ENCODE measurements at regions not wholly inside any gene's neighbourhood (a gene's known extent, or its start where the extent isn't known, plus 50 kb on each side); places are given as distances from the start of the nearest gene placed in this dataset.

- DNase-seq, result no peak
Observed at GRCh38 chr13:74084375-74084935, 49.7 kb downstream of the KLF12 start.

- no peak for DNase-seq
Observed at GRCh38 chr13:74082741-74083160, 51.5 kb downstream of the KLF12 start.

- DNase-seq, result no peak
Observed at GRCh38 chr13:74080762-74081161, 53.4 kb downstream of the KLF12 start.

GRCh38 chr13:74077792-74078191, 56.4 kb downstream of the KLF12 start:
- DNase-seq, result peak; percentile 39

GRCh38 chr13:74077375-74077774, 56.8 kb downstream of the KLF12 start:
- DNase-seq, result no peak

GRCh38 chr13:74074723-74075122, 59.5 kb downstream of the KLF12 start:
- DNase-seq, result peak; percentile 35

- no peak for DNase-seq
Observed at GRCh38 chr13:74073274-74073673, 60.9 kb downstream of the KLF12 start.

GRCh38 chr13:74070513-74070912, 63.7 kb downstream of the KLF12 start:
- no peak for DNase-seq

- DNase-seq, result no peak
Observed at GRCh38 chr13:74070065-74070464, 64.1 kb downstream of the KLF12 start.

GRCh38 chr13:74068471-74068870, 65.7 kb downstream of the KLF12 start:
- no peak for DNase-seq

GRCh38 chr13:74067818-74068217, 66.4 kb downstream of the KLF12 start:
- no peak for DNase-seq

- no peak for DNase-seq
Observed at GRCh38 chr13:74066937-74067336, 67.3 kb downstream of the KLF12 start.

- DNase-seq, result no peak
Observed at GRCh38 chr13:74064805-74065312, 69.3 kb downstream of the KLF12 start.

- DNase-seq, result no peak
Observed at GRCh38 chr13:74063533-74064100, 70.6 kb downstream of the KLF12 start.

- DNase-seq, result peak; percentile 80
Observed at GRCh38 chr13:74062933-74063332, 71.3 kb downstream of the KLF12 start.

- no peak for DNase-seq
Observed at GRCh38 chr13:74061926-74062595, 72.1 kb downstream of the KLF12 start.

- peak; percentile 55 for DNase-seq
Observed at GRCh38 chr13:74056801-74057542, 77.2 kb downstream of the KLF12 start.

GRCh38 chr13:74052402-74052928, 81.7 kb downstream of the KLF12 start:
- no peak for DNase-seq

GRCh38 chr13:74048756-74049155, 85.4 kb downstream of the KLF12 start:
- DNase-seq, result no peak

GRCh38 chr13:74047931-74048600, 86.1 kb downstream of the KLF12 start:
- no peak for DNase-seq

GRCh38 chr13:74046431-74046830, 87.8 kb downstream of the KLF12 start:
- DNase-seq, result no peak

GRCh38 chr13:74045583-74045982, 88.6 kb downstream of the KLF12 start:
- DNase-seq, result no peak

Measured in muscle of arm (tissue), 1 donor.